Adrenal gland (tissue), 9 donors: ENCODE measurements at regions not wholly inside any gene's neighbourhood (a gene's known extent, or its start where the extent isn't known, plus 50 kb on each side); places are given as distances from the start of the nearest gene placed in this dataset.

Source experiments
- DNase-seq, 7 donors: peaks; one replicate each; pipeline ENCODE4 v3.0.0-alpha.2; 2019 to 2020
- H3K27ac ChIP-seq, 5 donors: fragments of 200-600 bp; sonication (generic) in 4 of 5; 1 replicate in 3 of 5; 2 replicates in 2 of 5; pipeline versions ENCODE4 v1.5.1 to v1.8.0; 2016 to 2020; ENCODE audit warnings: mild to moderate bottlenecking in 1 of 5
- H3K27me3 ChIP-seq: fragments of 200-600 bp; 2 replicates; pipeline ENCODE4 v1.8.0; 2021
- H3K36me3 ChIP-seq, 2 donors: fragments of 200-600 bp; replicated peaks in 1 of 2; 1 replicate in 1 of 2; 2 replicates in 1 of 2; pipeline versions ENCODE4 v1.5.1 to v1.8.0; 2018 to 2022
- H3K4me1 ChIP-seq, 2 donors: fragments of 200-600 bp; replicated peaks in 1 of 2; 1 replicate in 1 of 2; 2 replicates in 1 of 2; pipeline versions ENCODE4 v1.5.1 to v1.8.0; 2018 to 2021
- H3K4me3 ChIP-seq, 4 donors: fragments of 200-600 bp; sonication (generic) in 3 of 4; one replicate each; pipeline ENCODE4 v1.5.1; 2016 to 2018
- H3K9me3 ChIP-seq, 3 donors: fragments of 200-600 bp; sonication (generic) in 1 of 3; replicated peaks in 1 of 3; 1 replicate in 2 of 3; 2 replicates in 1 of 3; pipeline versions ENCODE4 v1.5.1 to v1.8.0; 2016 to 2021
- POLR2A ChIP-seq, 2 donors: fragments of 450-650 bp; IDR thresholded peaks; one replicate each; pipeline ENCODE4 v1.6.1; 2017; ENCODE audit warnings: antibody characterized with exemption in 2 of 2, mild to moderate bottlenecking in 2 of 2, moderate library complexity in 1 of 2
- WGBS, 4 donors: extraction: QIAGEN DNeasy Blood & Tissue Kit in 2 of 4; methylation state at CpG; one replicate each; pipeline versions ENCODE4 v1.1.5 to v1.1.7; 2013 to 2017; 5-methylcytosine and 5-hydroxymethylcytosine counted together
- intact Hi-C, 2 donors: fragments of 100-400 bp; cut with DNase I; formaldehyde crosslinking; loops; one replicate each; pipeline versions ENCODE4 v1.14.1 to v1.15.0; 2022 to 2023
- TF ChIP-seq, protein P1 (sequence below), 6 experiments: fragments of 450-650 bp in 4 of 6; fragments of 200-600 bp in 2 of 6; sonication (generic) in 1 of 6; IDR thresholded peaks; 1 replicate in 5 of 6; 2 replicates in 1 of 6; pipeline versions ENCODE4 v1.5.1 to v1.8.0; 2016 to 2021; ENCODE audit warnings: antibody characterized with exemption in 6 of 6, mild to moderate bottlenecking in 2 of 6, moderate library complexity in 1 of 6
- donor health status: healthy with polysubstance abuse.
- donor health status: Bipolar disorder and iron deficiency.
- donor health status: DM: yes; HTN: yes; CAD: no.
- donor health status: DM: no; HTN: no; CAD: no.
- donor health status: DM: no; HTN: no; CAD: no.

DNA sequence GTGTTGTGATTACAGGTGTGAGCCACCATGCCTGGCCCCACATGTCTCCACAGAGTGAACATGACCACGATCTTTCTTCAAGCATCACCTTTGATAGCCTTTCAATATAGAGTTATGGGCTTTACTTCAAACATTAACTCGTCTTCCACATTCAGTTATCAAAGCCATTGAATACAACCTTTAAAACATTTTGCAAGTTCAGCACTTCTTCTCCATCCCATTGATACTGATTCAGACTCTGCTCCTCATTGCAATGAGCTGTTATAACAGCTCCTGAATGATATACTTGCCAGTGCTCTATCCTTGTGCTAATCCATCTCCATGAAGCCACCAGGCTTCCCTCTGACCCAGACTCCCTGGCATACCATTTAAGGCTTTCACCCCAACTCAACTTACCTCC lies 223.5 kb upstream of the EEA1 start:
- Histone ChIP-seq H3K27ac (no peak overlapping the region), H3K9me3 (no peaks in the 10 kb centered on the region), H3K4me3 (no peak overlapping the region), H3K36me3 (no peaks in the 10 kb centered on the region), H3K4me1 (peaks cover 0 to 5% of the 10 kb centered on the region in 2 donors), H3K27me3 (no peaks in the 10 kb centered on the region)
- 85 to 93% (median 90%) methylated on average over 2 of the region's 2 CpGs for WGBS, 4 donors
- TF ChIP-seq POLR2A (IDR thresholded peaks at IDR 0.05) = no peak
- TF ChIP-seq, protein P1, sequence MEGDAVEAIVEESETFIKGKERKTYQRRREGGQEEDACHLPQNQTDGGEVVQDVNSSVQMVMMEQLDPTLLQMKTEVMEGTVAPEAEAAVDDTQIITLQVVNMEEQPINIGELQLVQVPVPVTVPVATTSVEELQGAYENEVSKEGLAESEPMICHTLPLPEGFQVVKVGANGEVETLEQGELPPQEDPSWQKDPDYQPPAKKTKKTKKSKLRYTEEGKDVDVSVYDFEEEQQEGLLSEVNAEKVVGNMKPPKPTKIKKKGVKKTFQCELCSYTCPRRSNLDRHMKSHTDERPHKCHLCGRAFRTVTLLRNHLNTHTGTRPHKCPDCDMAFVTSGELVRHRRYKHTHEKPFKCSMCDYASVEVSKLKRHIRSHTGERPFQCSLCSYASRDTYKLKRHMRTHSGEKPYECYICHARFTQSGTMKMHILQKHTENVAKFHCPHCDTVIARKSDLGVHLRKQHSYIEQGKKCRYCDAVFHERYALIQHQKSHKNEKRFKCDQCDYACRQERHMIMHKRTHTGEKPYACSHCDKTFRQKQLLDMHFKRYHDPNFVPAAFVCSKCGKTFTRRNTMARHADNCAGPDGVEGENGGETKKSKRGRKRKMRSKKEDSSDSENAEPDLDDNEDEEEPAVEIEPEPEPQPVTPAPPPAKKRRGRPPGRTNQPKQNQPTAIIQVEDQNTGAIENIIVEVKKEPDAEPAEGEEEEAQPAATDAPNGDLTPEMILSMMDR (IDR thresholded peaks at IDR 0.05) = no peak
- intact Hi-C loops = no loop called here
- DNase-seq = no peak

DNA sequence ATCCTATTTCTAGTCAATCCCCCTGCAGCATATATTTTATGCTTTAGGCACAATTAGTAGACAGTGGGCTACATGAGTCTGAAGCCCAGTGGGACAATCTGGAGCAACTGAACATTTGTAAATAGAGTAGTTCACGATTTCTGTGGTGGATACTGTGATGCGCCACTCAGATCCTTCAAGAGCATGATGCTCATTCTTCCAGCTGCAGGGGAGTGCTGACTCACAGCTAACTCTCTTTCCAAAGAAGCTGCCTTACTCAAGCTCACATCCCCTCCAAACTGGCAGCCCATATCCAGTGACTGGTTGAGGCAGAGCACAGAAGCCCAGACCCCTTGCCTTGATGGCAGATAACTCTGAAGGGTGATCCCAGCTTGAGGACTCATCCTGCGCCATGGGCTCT lies 224.2 kb upstream of the EEA1 start:
- TF ChIP-seq, protein P1 (IDR thresholded peaks at IDR 0.05) = no peak
- TF ChIP-seq POLR2A (IDR thresholded peaks at IDR 0.05) = no peak
- H3K4me3 ChIP-seq = no peak overlapping the region
- intact Hi-C loops = no loop called here
- DNase-seq = no peak
- no peaks in the 10 kb centered on the region for H3K27me3 ChIP-seq
- no peak overlapping the region for H3K27ac ChIP-seq
- H3K4me1 ChIP-seq = peaks cover 0 to 5% of the 10 kb centered on the region in 2 donors
- H3K36me3 ChIP-seq = no peaks in the 10 kb centered on the region
- 87 to 97% (median 94%) methylated on average over 3 of the region's 3 CpGs for WGBS, 4 donors
- H3K9me3 ChIP-seq = no peaks in the 10 kb centered on the region

DNA sequence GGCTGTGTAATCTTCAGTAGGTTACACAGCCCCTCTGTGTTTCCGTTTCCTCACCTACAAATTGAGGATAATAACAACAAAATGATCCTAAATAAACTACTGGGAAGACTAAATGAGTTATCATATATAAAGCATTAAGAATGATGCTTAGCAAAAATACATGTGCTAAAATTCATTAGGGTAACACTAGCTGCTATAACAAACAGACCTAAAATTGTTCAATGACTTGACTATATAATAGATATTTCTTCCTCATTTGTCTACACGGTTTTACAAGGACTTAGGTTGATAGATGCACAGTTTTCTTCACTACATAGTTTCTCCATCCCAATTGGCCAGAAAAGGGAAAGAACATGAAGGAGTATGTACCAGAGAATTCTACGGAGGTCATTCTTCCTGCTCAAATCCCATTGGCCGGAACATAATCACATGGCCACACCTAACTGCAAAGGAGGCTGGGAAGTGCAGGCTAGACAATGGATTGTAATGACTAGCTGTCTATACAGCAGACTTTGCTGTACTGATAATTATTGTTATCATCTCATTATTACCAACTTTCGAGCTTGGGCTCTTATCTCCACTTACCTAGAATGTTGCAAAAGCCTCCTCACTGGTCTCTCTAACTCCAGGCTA lies 223.5 kb upstream of the NUDT4 start:
- H3K36me3 ChIP-seq = no peaks in the 10 kb centered on the region
- intact Hi-C loops = no loop called here
- WGBS, 4 donors = 84 to 94% (median 90%) methylated on average over 5 of the region's 5 CpGs
- no peaks in the 10 kb centered on the region for H3K9me3 ChIP-seq
- H3K4me3 ChIP-seq = no peak overlapping the region
- TF ChIP-seq POLR2A (IDR thresholded peaks at IDR 0.05) = no peak
- TF ChIP-seq, protein P1 (IDR thresholded peaks at IDR 0.05) = no peak
- H3K4me1 ChIP-seq = peaks cover 0 to 5% of the 10 kb centered on the region in 2 donors
- H3K27ac ChIP-seq = no peak overlapping the region
- no peak for DNase-seq
- H3K27me3 ChIP-seq = no peaks in the 10 kb centered on the region

DNA sequence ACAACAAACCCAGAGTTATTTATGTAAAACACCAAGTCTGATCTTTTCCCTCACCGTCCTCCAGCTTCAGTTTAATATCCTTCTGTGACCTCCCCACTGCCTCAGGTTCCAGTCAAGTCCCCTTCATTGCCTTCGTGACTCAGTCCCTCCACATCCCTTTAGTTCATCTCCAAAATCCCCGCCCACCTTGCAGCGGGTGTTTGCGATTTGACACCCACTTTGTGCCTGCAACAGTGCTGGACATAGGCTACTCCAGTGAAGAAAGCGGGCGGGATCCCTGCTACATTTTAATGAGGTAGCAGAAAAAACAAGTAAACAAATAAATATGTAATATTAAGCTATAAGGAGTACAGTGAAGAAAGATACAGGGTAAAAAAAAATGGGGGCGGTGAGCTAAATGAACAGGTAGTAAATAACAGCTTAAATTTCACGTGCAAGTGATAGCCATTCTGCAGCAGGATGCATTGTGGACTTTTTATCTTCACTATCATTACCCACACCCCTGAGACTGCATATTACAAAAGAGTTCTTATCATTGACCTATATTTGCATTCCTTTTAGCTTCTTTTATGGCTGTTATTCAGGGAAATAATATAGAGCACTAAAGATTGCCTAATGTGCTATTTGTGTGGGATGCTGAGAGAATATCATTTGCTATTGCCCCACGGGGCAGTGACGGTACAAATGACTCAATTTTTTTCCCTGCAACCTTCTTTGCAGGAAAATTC lies 222.8 kb upstream of the NUDT4 start:
- Histone ChIP-seq H3K27me3 (no peaks in the 10 kb centered on the region), H3K4me3 (no peak overlapping the region), H3K27ac (no peak overlapping the region), H3K36me3 (no peaks in the 10 kb centered on the region), H3K4me1 (peaks cover 0 to 5% of the 10 kb centered on the region in 2 donors), H3K9me3 (no peaks in the 10 kb centered on the region)
- no peak for TF ChIP-seq POLR2A (IDR thresholded peaks at IDR 0.05)
- TF ChIP-seq, protein P1 (IDR thresholded peaks at IDR 0.05) = no peak
- 75 to 84% (median 80%) methylated on average over 11 of the region's 11 CpGs for WGBS, 4 donors
- peak in 1 of 7 donors; percentile 29 for DNase-seq
- intact Hi-C loops = no loop called here
